Breast epithelium (tissue), 3 donors: ENCODE measurements at regions not wholly inside any gene's neighbourhood (a gene's known extent, or its start where the extent isn't known, plus 50 kb on each side); places are given as distances from the start of the nearest gene placed in this dataset.

Source experiments
- CTCF ChIP-seq, 3 donors: fragments of 450-650 bp; IDR thresholded peaks; one replicate each; pipeline ENCODE4 v1.5.1; 2016 to 2017; ENCODE audit warnings: antibody characterized with exemption in 3 of 3, mild to moderate bottlenecking in 3 of 3, moderate library complexity in 3 of 3
- POLR2A ChIP-seq: fragments of 450-650 bp; IDR thresholded peaks from one replicate; pipeline ENCODE4 v1.6.1; 2016; ENCODE audit warnings: antibody characterized with exemption, mild to moderate bottlenecking, moderate library complexity

DNA sequence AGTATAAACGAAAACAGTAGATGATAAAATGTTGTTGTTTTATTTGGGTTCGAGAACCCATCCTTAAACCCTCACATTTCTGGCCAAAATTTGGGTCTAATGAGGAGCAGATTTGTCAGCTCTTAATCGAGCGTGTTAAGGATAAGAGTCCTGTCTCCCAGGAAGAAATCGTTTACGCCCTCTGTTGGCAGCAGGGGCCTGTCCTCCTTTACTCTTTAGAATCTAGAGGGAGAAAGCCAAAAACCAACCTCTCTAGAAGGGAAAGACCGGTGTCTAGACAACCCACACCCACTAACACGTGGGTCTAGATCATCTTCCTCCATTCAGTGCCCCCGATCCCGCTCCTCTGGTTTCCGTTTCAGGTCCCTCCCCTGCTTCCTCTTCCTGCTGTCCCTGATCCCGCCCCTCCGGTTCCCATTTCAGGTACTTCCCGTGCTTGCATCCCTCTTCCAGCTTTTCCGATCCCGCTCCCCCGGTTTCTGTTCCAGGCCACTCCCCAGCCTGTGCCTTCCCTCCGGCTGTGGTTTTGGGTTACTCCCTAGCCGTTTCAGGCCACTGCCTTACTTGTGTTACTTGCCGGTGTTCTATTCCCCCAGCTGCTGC is 339.1 kb downstream of the PAPSS1 start:
- TF ChIP-seq CTCF (IDR thresholded peaks at IDR 0.05) (no peak), POLR2A (no peak)
